C4-2B (cell line): ENCODE measurements at regions not wholly inside any gene's neighbourhood (a gene's known extent, or its start where the extent isn't known, plus 50 kb on each side); places are given as distances from the start of the nearest gene placed in this dataset.

Experiments used
- H3K27ac ChIP-seq: fragments of 450-650 bp; 2 replicates; pipeline ENCODE4 v1.5.1; 2017
- ZFX ChIP-seq: fragments of 450-650 bp; IDR thresholded peaks from 2 replicates; pipeline ENCODE4 v1.6.1; 2017
- TF ChIP-seq, protein P1 (sequence below): fragments of 450-650 bp; conservative IDR thresholded peaks from 2 replicates; pipeline ENCODE4 v1.5.1; 2017; ENCODE audit warnings: mild to moderate bottlenecking

DNA sequence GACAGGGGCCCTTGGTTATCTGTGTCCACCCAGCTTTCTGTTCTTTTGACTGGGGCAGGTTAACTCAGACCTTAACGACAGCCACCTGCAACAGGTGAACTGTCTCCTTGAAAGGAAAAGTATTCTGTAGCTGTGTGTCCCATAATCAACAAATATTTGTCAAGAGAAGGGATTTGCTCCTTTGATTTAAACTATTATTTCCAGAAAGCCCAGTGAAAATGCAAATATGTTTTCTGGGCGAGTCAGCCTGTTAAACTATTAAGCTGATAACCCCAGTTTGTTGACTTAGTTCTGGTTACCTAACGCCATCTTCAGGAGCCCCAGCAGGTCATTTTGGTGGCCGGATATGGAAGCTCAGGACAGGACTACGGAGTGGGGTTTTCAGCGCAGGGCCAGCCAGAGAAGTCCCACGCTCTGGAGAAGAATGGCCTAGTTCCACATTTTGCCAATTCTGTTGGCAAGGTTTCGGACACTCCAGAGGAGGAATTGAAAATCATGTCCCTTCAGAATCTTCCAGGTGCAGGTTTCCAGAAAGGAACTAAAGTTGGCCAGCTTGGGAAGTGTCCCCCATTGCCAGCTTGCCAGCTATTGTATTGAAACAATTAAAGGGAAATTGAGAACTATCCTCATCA, 54.5 kb downstream of the ADRA2A start:
- TF ChIP-seq ZFX = no peak
- TF ChIP-seq, protein P1, sequence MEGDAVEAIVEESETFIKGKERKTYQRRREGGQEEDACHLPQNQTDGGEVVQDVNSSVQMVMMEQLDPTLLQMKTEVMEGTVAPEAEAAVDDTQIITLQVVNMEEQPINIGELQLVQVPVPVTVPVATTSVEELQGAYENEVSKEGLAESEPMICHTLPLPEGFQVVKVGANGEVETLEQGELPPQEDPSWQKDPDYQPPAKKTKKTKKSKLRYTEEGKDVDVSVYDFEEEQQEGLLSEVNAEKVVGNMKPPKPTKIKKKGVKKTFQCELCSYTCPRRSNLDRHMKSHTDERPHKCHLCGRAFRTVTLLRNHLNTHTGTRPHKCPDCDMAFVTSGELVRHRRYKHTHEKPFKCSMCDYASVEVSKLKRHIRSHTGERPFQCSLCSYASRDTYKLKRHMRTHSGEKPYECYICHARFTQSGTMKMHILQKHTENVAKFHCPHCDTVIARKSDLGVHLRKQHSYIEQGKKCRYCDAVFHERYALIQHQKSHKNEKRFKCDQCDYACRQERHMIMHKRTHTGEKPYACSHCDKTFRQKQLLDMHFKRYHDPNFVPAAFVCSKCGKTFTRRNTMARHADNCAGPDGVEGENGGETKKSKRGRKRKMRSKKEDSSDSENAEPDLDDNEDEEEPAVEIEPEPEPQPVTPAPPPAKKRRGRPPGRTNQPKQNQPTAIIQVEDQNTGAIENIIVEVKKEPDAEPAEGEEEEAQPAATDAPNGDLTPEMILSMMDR = no peak
- H3K27ac ChIP-seq = no peak overlapping the region

DNA sequence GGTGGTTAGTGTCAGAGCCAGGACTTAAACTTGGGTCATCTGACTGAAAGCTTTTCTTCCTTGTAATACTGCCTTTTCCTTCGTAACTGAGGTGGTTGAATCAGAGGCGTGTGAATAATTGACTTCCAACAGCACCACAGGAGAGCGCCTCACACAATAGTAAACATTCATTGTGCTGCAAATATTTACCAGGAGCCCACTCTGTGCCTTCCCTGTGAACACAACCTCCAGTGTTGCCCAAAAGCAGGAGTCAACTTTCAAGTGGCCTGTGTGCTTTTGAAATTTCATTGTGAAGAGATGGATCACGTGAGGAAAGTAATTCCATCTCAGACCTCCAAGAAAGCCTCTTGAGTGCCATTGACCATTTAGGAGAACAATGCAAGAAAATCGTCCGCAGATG, 60.2 kb downstream of the ADRA2A start:
- TF ChIP-seq ZFX = no peak
- TF ChIP-seq, protein P1 = 0 out of 2 replicates have a peak, but pooled peaks have one; percentile 7
- H3K27ac ChIP-seq = no peak overlapping the region; the same call in 1 of the 2 replicates

DNA sequence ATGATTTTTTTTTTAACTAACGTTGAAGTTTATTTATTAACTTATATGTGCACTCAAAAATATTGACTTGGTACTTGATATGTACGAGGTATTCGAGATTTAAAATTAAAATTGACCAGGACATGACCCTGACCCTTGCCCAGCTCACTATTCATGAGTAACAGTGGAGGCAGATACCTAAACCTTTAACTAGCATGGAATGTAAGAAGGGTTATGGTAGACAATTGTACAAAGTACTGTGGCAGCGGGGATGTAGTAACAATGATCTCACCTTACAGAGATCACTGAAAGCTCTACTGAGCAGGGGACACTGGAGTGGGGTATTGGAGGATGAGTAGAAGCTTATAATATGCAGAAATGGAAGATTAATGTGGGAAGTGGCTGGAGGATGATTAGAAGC, 60.8 kb downstream of the ADRA2A start:
- TF ChIP-seq ZFX = no peak
- TF ChIP-seq, protein P1 = no peak

GRCh38 chr10:111138544-111138943, 61.7 kb downstream of the ADRA2A start:
- TF ChIP-seq ZFX = no peak
- TF ChIP-seq, protein P1 = no peak
- H3K27ac ChIP-seq = no peak overlapping the region

More for the DNA sequence above, 60.8 kb downstream of the ADRA2A start:
- no peak overlapping the region for H3K27ac ChIP-seq

GRCh38 chr10:111139567-111139966, 62.7 kb downstream of the ADRA2A start:
- TF ChIP-seq, protein P1 = no peak
- no peak for TF ChIP-seq ZFX
- H3K27ac ChIP-seq = no peak overlapping the region

- H3K27ac ChIP-seq = no peak overlapping the region
- TF ChIP-seq, protein P1 = peak; percentile 51
- TF ChIP-seq ZFX = no peak
Measured at GRCh38 chr10:111142092-111142768, 65.4 kb downstream of the ADRA2A start.

GRCh38 chr10:111146025-111146640, 69.3 kb downstream of the ADRA2A start:
- no peak for TF ChIP-seq ZFX
- TF ChIP-seq, protein P1 = no peak
- no peak overlapping the region for H3K27ac ChIP-seq
